HG02870 (cell line): ENCODE measurements at regions not wholly inside any gene's neighbourhood (a gene's known extent, or its start where the extent isn't known, plus 50 kb on each side); places are given as distances from the start of the nearest gene placed in this dataset.

Experiments
- ATAC-seq: cut with Tn5 transposase; IDR thresholded peaks from one replicate; pipeline ENCODE4 v1.9.1; 2021; ENCODE audit warnings: mild to moderate bottlenecking, moderate library complexity; ENCODE audit not compliant: unreplicated experiment

DNA sequence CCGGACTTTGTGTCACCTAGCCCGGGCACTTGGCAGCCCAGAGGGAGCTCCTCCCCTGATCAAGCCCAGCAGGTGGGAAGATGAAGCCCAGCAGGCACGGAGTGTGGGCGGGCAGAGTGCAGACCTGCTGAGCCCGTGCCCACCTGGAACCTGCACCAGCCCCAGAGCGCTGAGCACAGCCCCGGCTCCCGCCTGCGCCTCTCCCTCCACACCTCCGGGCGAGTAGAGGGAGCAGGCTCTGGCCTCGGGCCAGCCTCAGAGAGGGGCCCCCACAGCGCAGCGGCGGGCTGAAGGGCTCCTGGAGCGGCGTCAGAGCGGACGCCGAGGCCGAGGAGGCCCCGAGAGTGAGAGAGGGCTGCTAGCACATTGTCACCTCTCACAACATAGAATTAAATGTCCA lies 257.7 kb downstream of the VGLL3 start:
- ATAC-seq = no peak

DNA sequence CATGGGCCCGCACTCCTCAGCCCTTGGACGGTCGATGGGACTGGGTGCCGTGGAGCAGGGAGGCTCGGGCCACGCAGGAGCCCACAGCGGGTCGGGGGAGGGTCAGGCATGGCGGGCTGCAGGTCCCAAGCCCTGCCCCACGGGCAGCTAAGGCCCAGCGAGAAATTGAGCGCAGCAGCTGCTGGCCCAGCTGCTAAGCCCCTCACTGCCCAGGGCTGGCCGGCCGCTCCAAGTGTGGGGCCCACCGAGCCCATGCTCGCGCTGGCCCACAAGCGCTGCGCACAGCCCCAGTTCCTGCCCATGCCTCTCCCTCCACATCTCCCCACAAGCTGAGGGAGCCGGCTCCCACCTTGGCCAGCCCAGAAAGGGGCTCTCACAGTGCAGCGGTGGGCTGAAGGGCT lies 259.4 kb downstream of the VGLL3 start:
- no peak for ATAC-seq

DNA sequence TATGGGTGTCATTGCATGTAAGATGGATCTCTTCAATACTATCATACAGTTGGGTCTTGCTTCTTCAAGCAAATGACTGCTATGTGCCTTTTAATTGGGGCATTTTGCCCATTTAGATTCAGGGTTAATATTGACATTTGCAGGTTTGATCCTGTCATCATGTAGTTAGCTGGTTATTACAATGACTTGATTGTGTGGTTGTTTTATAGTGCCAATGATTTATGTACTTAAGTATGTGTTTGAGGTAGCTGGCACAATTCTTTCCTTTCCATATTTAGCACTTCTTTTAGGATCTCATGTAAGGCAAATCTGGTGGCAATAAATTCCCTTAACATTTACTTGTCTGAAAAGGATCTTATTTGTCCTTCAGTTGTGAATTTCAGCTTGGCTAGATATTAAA lies 267.5 kb downstream of the VGLL3 start:
- ATAC-seq = no peak

DNA sequence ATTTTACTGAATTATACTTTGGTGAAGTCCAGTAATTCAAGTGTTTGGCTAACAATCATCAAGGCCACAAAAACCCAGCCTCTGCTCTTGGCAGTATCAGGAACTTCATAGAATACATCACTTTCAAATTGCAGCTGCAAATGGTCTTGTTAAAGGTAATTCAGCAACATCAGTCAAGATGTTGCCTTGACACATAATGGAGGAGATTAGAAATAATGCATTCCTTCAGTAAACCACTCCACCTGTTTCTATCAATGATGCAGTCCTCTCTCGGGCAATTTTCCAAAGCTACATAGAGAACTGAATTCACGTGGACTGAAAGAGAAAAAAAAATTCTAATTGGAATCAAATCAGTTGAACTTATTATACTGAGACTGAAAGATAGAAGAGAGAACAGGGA lies 279.3 kb downstream of the VGLL3 start:
- ATAC-seq = no peak

DNA sequence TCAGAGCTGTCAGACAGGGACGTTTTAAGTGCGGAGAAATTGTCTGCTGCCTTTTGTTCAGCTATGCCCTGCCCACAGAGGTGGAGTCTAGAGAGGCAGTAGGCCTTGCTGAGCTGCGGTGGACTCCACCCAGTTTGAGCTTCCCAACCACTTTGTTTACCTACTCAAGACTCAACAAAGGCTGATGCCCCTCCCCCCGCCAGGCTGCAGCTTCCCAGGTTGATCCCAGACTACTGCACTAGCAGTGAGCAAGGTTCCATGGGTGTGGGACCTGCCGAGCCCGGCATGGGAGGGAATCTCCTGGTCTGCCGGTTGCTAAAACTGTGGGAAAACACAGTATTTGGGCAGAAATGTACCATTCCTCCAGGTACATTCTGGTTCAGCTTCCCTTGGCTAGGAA lies 282.1 kb downstream of the VGLL3 start:
- ATAC-seq = no peak

DNA sequence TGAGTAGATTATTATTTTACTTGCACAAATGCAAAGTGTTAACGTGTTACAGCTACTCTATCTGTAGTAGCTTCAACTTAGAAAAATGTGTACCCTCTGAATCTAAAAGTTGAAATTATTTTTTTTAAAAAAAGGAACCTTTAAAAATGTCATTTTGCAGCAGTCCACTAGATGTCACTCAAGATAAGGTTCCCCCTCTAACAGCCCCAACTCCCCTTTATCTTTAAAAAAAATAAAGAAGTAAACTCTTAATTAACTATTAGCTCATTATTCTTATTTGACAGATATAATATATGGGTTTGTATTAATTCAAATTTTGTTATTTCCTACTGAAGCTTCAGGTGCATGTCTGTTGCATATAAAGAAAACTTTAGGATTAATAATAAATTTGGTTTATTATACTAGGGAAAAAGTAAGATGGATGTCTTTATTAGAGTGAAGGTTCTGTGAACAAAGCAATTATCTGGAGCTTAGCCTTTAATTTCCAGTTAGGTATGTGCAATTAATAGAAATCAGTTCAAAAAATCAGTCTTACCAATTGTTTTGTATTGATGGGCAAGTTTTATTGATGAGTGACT lies 288.5 kb downstream of the VGLL3 start:
- ATAC-seq = no peak

DNA sequence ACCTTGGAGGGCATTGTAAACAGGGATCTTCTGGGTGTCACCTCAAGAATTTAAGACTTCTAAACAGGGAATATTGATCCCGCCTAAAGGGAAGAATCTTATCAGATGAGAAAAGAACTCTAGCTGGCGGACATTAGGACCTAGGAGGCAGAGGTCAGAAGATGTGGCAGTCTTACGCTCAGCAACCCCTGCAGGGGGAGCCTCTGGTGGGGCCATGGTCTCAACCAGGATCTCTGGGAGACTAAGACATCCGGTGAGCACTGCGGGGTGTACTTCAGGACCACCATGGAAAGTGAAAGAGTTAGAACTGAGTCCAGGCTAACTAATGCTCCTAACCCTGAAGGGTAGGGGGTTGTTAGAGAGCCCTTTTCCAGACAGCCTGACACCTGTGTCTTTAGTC lies 295.2 kb downstream of the VGLL3 start:
- ATAC-seq = no peak

DNA sequence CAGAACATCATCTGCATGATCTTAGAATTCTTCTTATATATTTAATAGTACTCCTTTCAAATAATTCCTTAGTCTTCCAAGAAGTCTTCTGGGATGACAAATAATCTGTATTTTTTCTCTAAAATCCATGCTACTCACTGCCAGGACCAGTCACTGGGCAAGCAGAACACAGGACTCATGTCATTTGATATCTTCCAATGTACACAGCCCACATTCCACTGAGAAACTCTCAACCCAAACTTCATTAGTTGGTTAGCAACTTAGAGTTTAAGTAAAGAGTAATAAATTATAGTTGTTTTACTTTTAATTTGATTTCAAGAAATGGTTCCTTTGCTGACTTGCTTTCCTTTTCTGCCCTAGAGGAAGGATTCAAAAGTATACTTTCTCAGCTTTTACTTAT lies 317.0 kb downstream of the VGLL3 start:
- ATAC-seq = no peak

DNA sequence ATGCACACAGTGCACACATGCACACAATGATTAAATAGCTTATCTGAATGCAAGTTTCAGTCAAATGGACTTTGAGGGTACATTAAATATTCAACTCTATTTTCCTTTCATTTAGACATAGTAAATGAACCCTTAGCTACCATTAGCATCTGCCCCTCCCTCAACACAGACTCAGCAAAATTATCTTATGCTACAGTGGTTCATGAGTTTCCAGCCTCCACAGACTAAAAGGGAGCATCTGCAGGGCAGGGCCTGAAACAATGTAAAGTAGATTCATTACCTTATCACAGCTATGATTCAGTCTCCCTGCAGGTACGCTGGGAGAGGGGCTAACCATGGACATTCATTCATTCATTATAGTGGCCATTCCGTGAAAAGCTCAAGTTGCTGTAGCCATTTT lies 329.1 kb downstream of the VGLL3 start:
- ATAC-seq = no peak

DNA sequence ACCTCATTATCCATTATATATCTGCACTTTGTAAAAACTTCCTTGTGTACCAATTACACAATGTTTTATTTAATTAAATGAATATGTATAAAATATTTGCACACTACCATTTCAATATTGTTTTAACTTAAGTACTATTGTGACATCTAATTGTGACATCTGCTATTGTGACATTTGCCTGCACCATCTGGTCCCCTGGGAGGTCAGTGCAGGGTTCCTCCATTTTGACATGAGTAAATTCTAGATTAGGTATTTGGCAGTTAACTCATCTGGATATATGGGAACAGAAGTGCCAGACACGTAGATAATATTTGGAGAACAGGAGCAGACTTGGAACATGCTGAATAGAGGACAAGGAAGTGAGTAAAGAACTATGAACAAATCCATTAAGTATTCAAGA lies 332.1 kb downstream of the VGLL3 start:
- no peak for ATAC-seq

DNA sequence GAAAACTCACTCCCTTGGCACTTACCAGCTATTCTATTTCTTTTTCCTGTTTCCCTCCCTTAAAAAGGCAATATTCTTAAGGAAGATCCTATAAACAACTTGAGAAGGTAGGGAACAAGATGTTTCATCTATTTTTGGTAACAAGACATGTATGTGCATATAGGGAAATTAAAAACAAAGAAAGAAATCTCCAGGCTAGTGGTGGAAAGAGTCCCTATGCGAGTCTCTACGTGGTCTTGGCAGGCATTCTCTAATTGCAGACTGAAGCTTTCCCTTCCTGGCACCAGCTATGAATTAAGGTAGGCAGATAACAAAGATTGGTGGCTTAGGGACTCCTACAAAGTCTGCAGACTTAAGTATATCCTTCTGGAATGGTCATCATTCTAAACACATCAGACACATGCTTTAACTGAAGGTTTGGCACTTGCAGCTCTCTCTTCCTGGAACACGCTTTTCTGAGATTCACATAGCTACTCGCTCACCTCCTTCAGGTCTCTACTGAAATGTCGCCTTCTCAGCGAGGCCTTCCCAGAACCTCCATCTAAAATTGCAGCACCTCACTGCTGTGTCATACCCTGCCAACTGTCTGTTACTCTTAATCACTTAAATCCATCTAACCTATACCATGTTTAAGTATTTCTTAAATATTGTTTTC lies 336.0 kb downstream of the VGLL3 start:
- no peak for ATAC-seq

DNA sequence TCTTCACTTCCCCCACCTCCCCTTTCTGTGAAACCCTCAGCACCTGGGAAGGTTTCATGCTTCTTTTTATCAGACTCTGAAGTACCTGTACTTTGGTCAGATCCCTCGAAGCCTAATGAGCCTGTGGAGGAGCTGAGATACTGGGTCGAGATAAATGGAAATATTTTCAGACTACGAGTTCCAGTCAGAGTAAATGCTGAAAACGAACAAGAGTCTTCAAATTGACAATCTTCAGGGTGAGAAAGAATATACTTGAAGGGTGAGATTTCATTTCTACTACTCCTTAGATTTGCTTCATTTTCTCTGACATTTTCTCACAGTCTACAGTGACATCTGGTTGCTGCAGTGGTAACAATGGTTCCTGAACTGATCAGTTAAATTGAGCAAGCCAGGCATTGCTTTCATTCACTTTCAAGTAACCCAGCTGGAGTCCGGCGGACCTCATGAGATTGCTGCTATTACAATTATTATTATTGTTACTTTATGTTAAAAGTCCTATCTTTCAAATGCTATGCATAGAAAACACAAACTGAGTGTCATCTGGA lies 337.2 kb downstream of the VGLL3 start:
- no peak for ATAC-seq

DNA sequence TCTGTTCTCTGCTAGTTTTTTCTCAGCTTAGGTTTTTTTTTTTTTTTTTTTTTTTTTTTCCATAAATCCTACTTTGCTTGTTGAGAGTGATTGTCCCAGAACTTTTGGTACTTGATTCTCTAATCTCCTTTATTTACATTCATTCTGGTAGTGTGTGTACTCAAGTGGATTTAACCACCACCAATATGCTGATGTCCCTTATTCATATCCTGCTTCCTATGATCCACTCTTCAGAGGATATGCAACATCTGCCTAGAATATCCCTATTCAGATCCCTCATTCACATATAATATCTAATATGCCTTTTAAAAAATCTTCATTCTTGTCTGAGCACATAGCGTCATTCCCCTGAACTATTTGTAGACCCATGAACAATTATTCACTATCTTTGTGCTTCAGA lies 342.9 kb downstream of the VGLL3 start:
- no peak for ATAC-seq

DNA sequence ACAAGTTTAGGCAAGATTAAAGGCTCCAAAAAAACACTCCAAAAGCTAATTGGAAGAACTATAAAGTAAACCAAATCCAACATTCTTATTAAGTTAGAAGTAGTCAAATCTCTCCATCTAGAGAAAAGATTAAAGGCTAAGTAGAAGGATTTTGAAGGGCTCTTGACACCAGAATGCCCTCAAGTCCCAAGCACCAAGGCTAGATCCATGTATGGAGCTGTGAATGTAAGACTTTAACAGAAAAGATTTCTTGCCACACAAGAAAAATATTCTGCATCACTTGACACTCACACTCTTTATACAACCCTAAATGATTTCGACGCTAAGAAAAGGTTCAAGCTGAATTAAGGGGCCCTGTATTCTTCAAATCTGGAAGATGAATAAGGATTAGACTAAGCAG lies 345.2 kb downstream of the VGLL3 start:
- no peak for ATAC-seq

DNA sequence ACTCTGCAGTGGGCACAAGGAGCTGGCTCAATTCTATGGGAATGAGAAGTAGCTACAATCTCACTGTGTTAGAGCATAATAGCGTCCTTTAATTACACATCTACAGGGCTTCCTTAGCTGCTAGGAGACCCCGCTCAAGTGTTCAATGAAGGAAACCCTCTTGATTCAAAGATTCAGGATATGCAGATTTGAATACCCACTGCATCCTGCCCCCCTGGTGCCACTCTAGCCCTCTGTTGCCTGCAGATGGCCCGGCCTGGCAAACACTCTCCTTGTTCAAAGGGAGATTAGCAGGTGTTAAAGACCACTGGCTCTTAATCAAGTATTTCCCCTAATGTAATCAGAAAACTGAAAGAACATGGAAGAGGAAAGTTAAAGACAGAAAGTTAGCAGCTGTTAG lies 356.6 kb downstream of the VGLL3 start:
- no peak for ATAC-seq

DNA sequence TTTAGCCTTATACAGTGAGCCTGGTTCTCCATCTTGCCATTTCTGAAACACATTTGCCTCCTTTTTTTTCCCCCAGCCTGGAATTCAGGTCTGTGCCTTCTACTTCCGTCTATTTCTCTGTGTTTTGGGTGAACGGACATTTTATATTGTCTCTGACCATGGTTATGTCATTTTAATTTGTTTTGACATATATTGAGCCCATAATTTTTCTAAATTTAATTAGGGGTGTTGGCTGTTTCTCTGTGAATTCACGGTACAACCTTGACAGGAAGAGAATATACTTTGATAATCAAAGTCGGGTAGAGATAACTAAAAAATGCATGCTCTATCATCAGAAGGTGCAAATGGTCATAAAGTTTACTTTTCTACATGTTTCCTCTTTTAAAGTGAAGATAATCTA lies 361.4 kb downstream of the VGLL3 start:
- no peak for ATAC-seq

DNA sequence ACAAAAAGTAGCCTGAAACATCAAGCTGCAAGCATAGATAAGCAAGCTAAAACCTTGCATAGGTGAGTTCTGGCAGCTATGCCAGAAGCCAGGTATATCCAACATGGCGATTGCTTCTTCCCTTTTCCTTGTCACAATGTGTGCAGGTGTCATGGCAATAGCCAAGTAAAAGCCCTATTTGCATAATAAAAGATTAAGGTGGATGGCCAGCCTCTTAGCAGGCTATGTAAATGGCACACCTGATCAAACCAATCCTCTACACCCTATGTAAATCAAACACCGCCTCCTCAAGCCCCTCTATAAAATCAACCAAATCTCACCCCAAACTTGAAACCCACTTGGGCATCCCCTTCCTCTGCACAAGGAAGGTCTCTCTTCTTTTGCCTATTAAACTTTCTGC lies 366.8 kb downstream of the VGLL3 start:
- ATAC-seq = no peak

DNA sequence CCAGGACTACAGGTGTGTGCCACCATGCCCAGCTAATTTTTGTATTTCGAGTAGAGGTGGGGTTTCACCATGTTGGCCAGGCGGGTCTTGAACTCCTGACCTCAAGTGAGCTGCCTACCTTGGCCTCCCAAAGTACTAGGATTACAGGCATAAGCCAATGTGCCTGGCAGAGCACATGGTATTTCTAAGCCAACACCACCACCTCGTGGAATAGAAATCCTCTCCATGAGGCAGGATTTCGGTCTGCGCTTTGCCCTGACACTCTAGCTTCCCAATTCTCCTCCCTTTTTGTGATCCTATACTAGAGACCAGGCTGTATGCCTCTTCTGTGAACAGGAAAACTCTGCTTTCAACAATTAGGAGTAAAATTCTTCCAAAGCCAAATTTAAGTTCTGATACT lies 372.2 kb downstream of the VGLL3 start:
- ATAC-seq = no peak

DNA sequence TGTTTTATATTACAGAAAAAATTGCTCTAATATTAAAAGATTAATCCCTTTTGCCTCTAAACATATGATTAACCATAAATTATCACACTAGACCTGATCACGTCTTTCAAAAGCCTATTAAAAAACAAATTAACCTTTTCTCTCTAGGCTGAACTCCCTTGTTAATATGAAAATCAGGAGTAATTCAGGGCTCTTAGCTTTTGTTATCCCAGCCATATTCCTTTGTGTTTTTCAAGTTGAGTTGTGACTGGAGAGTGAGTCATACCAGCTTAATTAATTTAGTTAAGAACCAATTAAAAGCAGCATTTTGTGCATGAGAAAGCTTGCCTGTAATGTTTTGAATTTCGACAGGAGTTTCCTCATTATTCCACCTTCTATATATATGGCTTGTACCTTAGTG lies 385.8 kb downstream of the VGLL3 start:
- no peak for ATAC-seq

DNA sequence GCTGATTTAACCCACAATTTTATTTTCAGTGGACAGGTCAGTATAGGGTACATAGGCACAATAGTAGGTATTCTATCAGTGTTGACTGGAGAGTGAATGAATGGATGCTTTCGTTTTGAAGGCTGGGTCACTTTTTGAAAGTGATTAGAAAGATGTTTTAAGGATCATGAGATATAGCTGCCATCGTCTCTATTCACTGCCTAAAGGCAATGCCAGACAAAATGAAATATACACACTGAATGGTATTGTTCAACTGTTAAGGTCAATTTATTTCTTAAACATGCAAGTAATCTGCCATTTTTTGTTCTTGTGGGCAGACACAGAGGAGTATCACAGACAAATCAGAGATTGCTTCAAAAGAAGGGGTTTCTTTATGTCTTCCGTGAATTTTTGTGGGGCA lies 395.3 kb downstream of the VGLL3 start:
- no peak for ATAC-seq

DNA sequence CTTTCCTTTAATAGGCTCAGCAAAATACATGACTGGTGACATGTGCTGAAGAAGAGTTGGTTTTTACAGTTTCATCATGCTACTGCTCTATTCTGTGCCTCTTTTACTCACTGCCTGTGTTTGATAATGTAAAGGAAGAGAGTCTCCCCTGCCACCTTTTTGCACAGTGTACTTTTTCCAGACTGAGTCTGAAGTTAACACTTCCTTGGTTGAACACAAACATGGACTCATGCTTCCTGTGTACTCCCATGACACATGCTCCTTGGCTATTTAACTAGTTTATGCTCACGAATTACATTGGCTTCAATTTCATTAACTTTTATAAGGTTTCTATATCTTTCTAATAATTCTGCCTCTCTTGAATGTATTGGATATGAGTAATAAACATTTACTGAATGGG lies 396.1 kb downstream of the VGLL3 start:
- no peak for ATAC-seq

DNA sequence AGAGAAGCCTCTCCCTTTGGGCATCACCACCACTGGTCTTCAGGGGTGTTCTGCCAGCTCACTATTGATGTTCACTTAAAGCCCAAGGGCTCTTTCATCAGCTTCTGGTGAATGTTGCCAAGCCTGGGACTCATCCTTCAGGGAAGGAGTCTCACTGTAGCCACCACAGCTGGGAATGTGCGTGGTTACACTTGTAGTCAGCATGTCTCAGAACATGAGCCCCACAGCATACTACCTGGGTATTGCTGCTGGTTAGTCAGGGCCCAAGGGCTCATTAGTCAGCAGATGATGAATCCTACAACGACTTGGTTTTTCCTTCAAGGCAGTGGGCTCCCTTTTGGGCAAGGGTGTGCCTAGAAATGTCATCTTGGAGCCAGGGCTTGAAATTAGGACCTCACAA lies 412.9 kb downstream of the VGLL3 start:
- no peak for ATAC-seq

DNA sequence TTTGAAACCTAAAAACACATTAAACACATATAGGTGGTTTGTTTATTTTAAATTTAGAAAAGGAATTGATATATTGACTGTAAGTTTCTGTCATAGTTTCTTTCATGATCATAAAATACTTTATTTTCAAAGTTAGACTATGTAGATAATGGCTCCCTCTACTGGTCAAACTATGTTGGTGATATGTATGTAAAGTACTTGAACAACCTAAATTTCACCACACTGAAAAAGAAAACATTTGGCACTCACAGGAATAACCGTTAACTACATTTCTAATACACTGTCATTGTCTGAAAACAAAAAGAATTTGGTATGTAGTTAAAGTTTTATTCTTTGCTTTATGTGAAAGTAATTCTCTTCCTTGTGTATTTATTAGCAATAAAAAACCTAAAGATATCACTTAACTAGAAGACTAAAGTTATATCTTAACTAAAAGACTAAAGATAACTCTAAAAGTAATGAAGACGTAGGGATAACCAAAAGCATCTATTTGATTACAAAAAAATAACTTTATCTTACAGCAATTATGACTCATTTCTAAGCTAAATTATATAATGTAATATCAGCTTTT lies 427.5 kb downstream of the VGLL3 start:
- ATAC-seq = peak; percentile 53
